Activated naive CD8-positive, alpha-beta T cell treated with anti-CD3 and anti-CD28 coated beads for 36 hours (primary cell): ENCODE measurements at regions not wholly inside any gene's neighbourhood (a gene's known extent, or its start where the extent isn't known, plus 50 kb on each side); places are given as distances from the start of the nearest gene placed in this dataset.

Experiments used
- DNase-seq: peaks from one replicate; pipeline ENCODE4 v3.0.0; 2021
- H3K27ac Mint-ChIP-seq: one replicate; pipeline ENCODE4 v1.8.0; 2022; ENCODE audit warnings: mild to moderate bottlenecking, moderate library complexity, mixed read lengths
- H3K27me3 Mint-ChIP-seq: one replicate; pipeline ENCODE4 v1.8.0; 2022; ENCODE audit warnings: mild to moderate bottlenecking, mixed read lengths
- H3K36me3 Mint-ChIP-seq: one replicate; pipeline ENCODE4 v1.8.0; 2021; ENCODE audit warnings: mild to moderate bottlenecking, mixed read lengths
- H3K4me1 Mint-ChIP-seq: one replicate; pipeline ENCODE4 v1.8.0; 2021; ENCODE audit warnings: mixed read lengths
- H3K4me3 Mint-ChIP-seq: one replicate; pipeline ENCODE4 v1.8.0; 2022; ENCODE audit warnings: mild to moderate bottlenecking, moderate library complexity, mixed read lengths
- H3K9me3 Mint-ChIP-seq: one replicate; pipeline ENCODE4 v1.8.0; 2022; ENCODE audit warnings: mixed read lengths

GRCh38 chr2:120979921-120980320 is 244.3 kb downstream of the GLI2 start:
- Mint-ChIP-seq H3K27ac (no peak overlapping the region), H3K36me3 (no peaks in the 10 kb centered on the region), H3K4me1 (no peaks in the 10 kb centered on the region), H3K9me3 (no peaks in the 10 kb centered on the region), H3K4me3 (no peak overlapping the region), H3K27me3 (no peaks in the 10 kb centered on the region)
- DNase-seq, result no peak

- no peaks in the 10 kb centered on the region for H3K36me3 Mint-ChIP-seq
- no peaks in the 10 kb centered on the region for H3K4me1 Mint-ChIP-seq
- H3K4me3 Mint-ChIP-seq, result no peak overlapping the region
- no peak for DNase-seq
- H3K27me3 Mint-ChIP-seq, result no peaks in the 10 kb centered on the region
- no peak overlapping the region for H3K27ac Mint-ChIP-seq
- H3K9me3 Mint-ChIP-seq, result no peaks in the 10 kb centered on the region
Measured at GRCh38 chr2:120981443-120981842, 245.8 kb downstream of the GLI2 start.

- H3K4me1 Mint-ChIP-seq, result no peaks in the 10 kb centered on the region
- no peaks in the 10 kb centered on the region for H3K36me3 Mint-ChIP-seq
- H3K27ac Mint-ChIP-seq, result no peak overlapping the region
- DNase-seq, result no peak
- no peaks in the 10 kb centered on the region for H3K9me3 Mint-ChIP-seq
- no peaks in the 10 kb centered on the region for H3K27me3 Mint-ChIP-seq
- no peak overlapping the region for H3K4me3 Mint-ChIP-seq
Measured at GRCh38 chr2:120982598-120982997, 246.9 kb downstream of the GLI2 start.

GRCh38 chr2:120983344-120983743 is 247.7 kb downstream of the GLI2 start:
- no peak for DNase-seq
- H3K4me1 Mint-ChIP-seq, result no peaks in the 10 kb centered on the region
- H3K4me3 Mint-ChIP-seq, result no peak overlapping the region

GRCh38 chr2:120984046-120984445 is 248.4 kb downstream of the GLI2 start:
- Mint-ChIP-seq H3K27me3 (no peaks in the 10 kb centered on the region), H3K27ac (no peak overlapping the region), H3K9me3 (no peaks in the 10 kb centered on the region), H3K4me1 (no peaks in the 10 kb centered on the region), H3K36me3 (no peaks in the 10 kb centered on the region), H3K4me3 (no peak overlapping the region)
- DNase-seq, result no peak

More at GRCh38 chr2:120983344-120983743, 247.7 kb downstream of the GLI2 start:
- Mint-ChIP-seq H3K36me3 (no peaks in the 10 kb centered on the region), H3K27me3 (no peaks in the 10 kb centered on the region), H3K27ac (no peak overlapping the region), H3K9me3 (no peaks in the 10 kb centered on the region)

- Mint-ChIP-seq H3K36me3 (no peaks in the 10 kb centered on the region), H3K4me1 (no peaks in the 10 kb centered on the region), H3K27me3 (no peaks in the 10 kb centered on the region), H3K27ac (no peak overlapping the region), H3K9me3 (no peaks in the 10 kb centered on the region), H3K4me3 (no peak overlapping the region)
- no peak for DNase-seq
Measured at GRCh38 chr2:120984452-120985173, 248.9 kb downstream of the GLI2 start.

GRCh38 chr2:120985174-120985996 is 249.7 kb downstream of the GLI2 start:
- no peaks in the 10 kb centered on the region for H3K36me3 Mint-ChIP-seq
- no peaks in the 10 kb centered on the region for H3K4me1 Mint-ChIP-seq
- H3K27me3 Mint-ChIP-seq, result no peaks in the 10 kb centered on the region
- H3K9me3 Mint-ChIP-seq, result no peaks in the 10 kb centered on the region
- H3K27ac Mint-ChIP-seq, result no peak overlapping the region
- no peak for DNase-seq
- no peak overlapping the region for H3K4me3 Mint-ChIP-seq

GRCh38 chr2:120985997-120986651 is 250.5 kb downstream of the GLI2 start:
- H3K4me1 Mint-ChIP-seq, result no peaks in the 10 kb centered on the region
- DNase-seq, result no peak
- no peaks in the 10 kb centered on the region for H3K27me3 Mint-ChIP-seq
- H3K36me3 Mint-ChIP-seq, result no peaks in the 10 kb centered on the region
- H3K9me3 Mint-ChIP-seq, result no peaks in the 10 kb centered on the region
- no peak overlapping the region for H3K27ac Mint-ChIP-seq
- no peak overlapping the region for H3K4me3 Mint-ChIP-seq

- Mint-ChIP-seq H3K27me3 (no peaks in the 10 kb centered on the region), H3K4me3 (no peak overlapping the region), H3K27ac (no peak overlapping the region), H3K9me3 (no peaks in the 10 kb centered on the region), H3K36me3 (no peaks in the 10 kb centered on the region), H3K4me1 (no peaks in the 10 kb centered on the region)
- no peak for DNase-seq
Measured at GRCh38 chr2:120986898-120987650, 251.4 kb downstream of the GLI2 start.

- H3K27me3 Mint-ChIP-seq, result no peaks in the 10 kb centered on the region
- H3K4me3 Mint-ChIP-seq, result no peak overlapping the region
Measured at GRCh38 chr2:120988051-120988699, 252.5 kb downstream of the GLI2 start.

GRCh38 chr2:120988700-120989511 is 253.2 kb downstream of the GLI2 start:
- H3K9me3 Mint-ChIP-seq, result no peaks in the 10 kb centered on the region
- no peak overlapping the region for H3K27ac Mint-ChIP-seq
- H3K27me3 Mint-ChIP-seq, result no peaks in the 10 kb centered on the region
- no peak for DNase-seq
- no peaks in the 10 kb centered on the region for H3K4me1 Mint-ChIP-seq
- H3K4me3 Mint-ChIP-seq, result no peak overlapping the region
- no peaks in the 10 kb centered on the region for H3K36me3 Mint-ChIP-seq

More at GRCh38 chr2:120988051-120988699, 252.5 kb downstream of the GLI2 start:
- Mint-ChIP-seq H3K9me3 (no peaks in the 10 kb centered on the region), H3K36me3 (no peaks in the 10 kb centered on the region), H3K4me1 (no peaks in the 10 kb centered on the region), H3K27ac (no peak overlapping the region)
- DNase-seq, result no peak

GRCh38 chr2:120989512-120990441 is 254.1 kb downstream of the GLI2 start:
- no peak overlapping the region for H3K27ac Mint-ChIP-seq
- H3K4me3 Mint-ChIP-seq, result no peak overlapping the region
- no peaks in the 10 kb centered on the region for H3K4me1 Mint-ChIP-seq
- DNase-seq, result no peak
- H3K27me3 Mint-ChIP-seq, result no peaks in the 10 kb centered on the region
- no peaks in the 10 kb centered on the region for H3K9me3 Mint-ChIP-seq
- H3K36me3 Mint-ChIP-seq, result no peaks in the 10 kb centered on the region

- DNase-seq, result no peak
- Mint-ChIP-seq H3K9me3 (no peaks in the 10 kb centered on the region), H3K27ac (no peak overlapping the region), H3K36me3 (no peaks in the 10 kb centered on the region), H3K4me1 (no peaks in the 10 kb centered on the region), H3K27me3 (no peaks in the 10 kb centered on the region), H3K4me3 (no peak overlapping the region)
Measured at GRCh38 chr2:120990451-120990871, 254.8 kb downstream of the GLI2 start.
